ENCODE measurements at regions not wholly inside any gene's neighbourhood (a gene's known extent, or its start where the extent isn't known, plus 50 kb on each side); places are given as distances from the start of the nearest gene placed in this dataset.

DNA sequence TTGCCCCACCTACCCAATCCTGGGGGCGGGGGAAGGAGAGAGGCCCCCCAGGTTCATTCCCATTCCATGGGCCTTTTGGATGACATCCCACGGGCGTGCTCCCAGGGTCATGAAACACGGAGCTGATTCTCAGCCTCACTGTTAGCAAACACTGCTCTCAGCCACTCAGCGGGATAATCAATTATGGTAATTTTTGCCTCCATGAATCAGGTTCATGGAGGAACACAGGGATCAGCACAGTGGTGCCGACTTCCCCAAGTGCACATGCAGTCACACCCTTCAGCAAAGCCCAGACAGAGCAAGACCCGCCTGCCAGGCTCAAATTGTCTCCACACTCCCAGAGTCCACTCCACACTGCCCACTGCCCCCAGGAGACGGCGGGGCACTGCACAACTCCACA lies 164.6 kb downstream of the ENGASE start:
- ATAC-seq = no peak

DNA sequence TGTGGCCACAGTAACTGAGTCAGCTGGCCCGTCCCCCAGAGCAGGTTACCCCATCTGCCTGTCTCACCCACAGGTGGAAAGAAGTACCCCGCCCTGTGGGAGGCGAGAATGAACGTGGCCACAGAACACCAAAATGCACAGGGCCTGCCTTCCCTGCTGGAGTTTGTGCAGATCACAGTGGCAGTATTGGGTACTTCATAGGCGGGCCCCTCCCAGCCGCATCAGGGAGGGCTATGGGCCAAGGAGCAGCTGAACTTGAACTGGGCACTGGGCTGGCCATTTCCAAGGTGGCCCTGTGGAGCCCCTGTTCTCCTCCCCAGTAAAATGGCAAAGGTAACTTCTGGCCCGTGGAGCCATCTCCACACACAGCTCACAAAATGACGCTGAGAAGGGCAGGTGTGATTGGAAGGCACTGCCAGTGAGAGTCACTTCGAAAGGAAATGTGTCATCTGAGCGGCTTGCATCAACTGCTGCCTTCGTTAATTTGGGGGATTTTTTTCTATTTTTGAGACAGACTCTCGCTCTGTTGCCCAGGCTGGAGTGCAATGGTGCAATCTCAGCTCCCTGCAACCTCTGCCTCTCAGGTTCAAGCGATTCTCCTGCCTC lies 162.9 kb downstream of the ENGASE start:
- BruUV-seq (replicated peaks) = no TSS peak
- Histone ChIP-seq H2AFZ (ENCODE audit: low read length) (no peak overlapping the region), H3K36me3 (ENCODE audit: low read depth, low read length) (no peaks in the 10 kb centered on the region), H3K9me3 (ENCODE audit: low read length) (no peaks in the 10 kb centered on the region), H3K4me1 (ENCODE audit: insufficient read depth, low read length) (no peaks in the 10 kb centered on the region), H3K9ac (ENCODE audit: low read length) (no peak overlapping the region), H3K27ac (ENCODE audit: low read length) (no peak overlapping the region), H3F3A (ENCODE audit: low read length, unreplicated experiment) (no peaks in the 10 kb centered on the region), H3K4me3 (ENCODE audit: low read length) (no peak overlapping the region), H3K4me2 (ENCODE audit: low read length) (no peak overlapping the region), H3K79me2 (ENCODE audit: low read length) (no peaks in the 10 kb centered on the region), H3K27me3 (ENCODE audit: low read length) (peaks cover 90% of the 10 kb centered on the region), H4K20me1 (ENCODE audit: low read length) (no peaks in the 10 kb centered on the region), H3K9me2 (replicated peaks; ENCODE audit: low read length) (no peaks in the 10 kb centered on the region)
- ChIA-PET POLR2A (ENCODE audit: unreplicated experiment) (no interaction called here), CTCF (no interaction called here)
- no peak for TF ChIP-seq EZH2phosphoT487 (IDR thresholded peaks at IDR 0.05; ENCODE audit: borderline replicate concordance, low read length)
- no peak for TF ChIP-seq EZH2 (IDR thresholded peaks at IDR 0.05; ENCODE audit: low read length, unreplicated experiment)
- TF ChIP-seq, protein P1, sequence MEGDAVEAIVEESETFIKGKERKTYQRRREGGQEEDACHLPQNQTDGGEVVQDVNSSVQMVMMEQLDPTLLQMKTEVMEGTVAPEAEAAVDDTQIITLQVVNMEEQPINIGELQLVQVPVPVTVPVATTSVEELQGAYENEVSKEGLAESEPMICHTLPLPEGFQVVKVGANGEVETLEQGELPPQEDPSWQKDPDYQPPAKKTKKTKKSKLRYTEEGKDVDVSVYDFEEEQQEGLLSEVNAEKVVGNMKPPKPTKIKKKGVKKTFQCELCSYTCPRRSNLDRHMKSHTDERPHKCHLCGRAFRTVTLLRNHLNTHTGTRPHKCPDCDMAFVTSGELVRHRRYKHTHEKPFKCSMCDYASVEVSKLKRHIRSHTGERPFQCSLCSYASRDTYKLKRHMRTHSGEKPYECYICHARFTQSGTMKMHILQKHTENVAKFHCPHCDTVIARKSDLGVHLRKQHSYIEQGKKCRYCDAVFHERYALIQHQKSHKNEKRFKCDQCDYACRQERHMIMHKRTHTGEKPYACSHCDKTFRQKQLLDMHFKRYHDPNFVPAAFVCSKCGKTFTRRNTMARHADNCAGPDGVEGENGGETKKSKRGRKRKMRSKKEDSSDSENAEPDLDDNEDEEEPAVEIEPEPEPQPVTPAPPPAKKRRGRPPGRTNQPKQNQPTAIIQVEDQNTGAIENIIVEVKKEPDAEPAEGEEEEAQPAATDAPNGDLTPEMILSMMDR (conservative IDR thresholded peaks at IDR 0.05; ENCODE audit: low read depth, low read length) = no peak
- DNase-seq (no peak), ATAC-seq (no peak)
- intact Hi-C loops (cut with micrococcal nuclease) = no loop called here

More for the DNA sequence above, 164.6 kb downstream of the ENGASE start:
- Histone ChIP-seq H3K27ac (ENCODE audit: low read length) (no peak overlapping the region), H3K9me3 (ENCODE audit: low read length) (no peaks in the 10 kb centered on the region), H3K9me2 (replicated peaks; ENCODE audit: low read length) (no peaks in the 10 kb centered on the region), H3K4me3 (ENCODE audit: low read length) (no peak overlapping the region), H4K20me1 (ENCODE audit: low read length) (no peaks in the 10 kb centered on the region), H3K79me2 (ENCODE audit: low read length) (no peaks in the 10 kb centered on the region), H3K4me1 (ENCODE audit: insufficient read depth, low read length) (no peaks in the 10 kb centered on the region), H2AFZ (ENCODE audit: low read length) (no peak overlapping the region), H3K27me3 (ENCODE audit: low read length) (peaks cover 93% of the 10 kb centered on the region), H3K36me3 (ENCODE audit: low read depth, low read length) (no peaks in the 10 kb centered on the region), H3K9ac (ENCODE audit: low read length) (no peak overlapping the region), H3F3A (ENCODE audit: low read length, unreplicated experiment) (no peaks in the 10 kb centered on the region), H3K4me2 (ENCODE audit: low read length) (no peak overlapping the region)
- DNase-seq = no peak
- CTCF ChIA-PET = no interaction called here
- intact Hi-C loops (cut with micrococcal nuclease) = no loop called here
- no TSS peak for BruUV-seq (replicated peaks)
- POLR2A ChIA-PET (ENCODE audit: unreplicated experiment) = no interaction called here
- TF ChIP-seq, protein P1 (conservative IDR thresholded peaks at IDR 0.05; ENCODE audit: low read depth, low read length) = no peak
- TF ChIP-seq EZH2phosphoT487 (IDR thresholded peaks at IDR 0.05; ENCODE audit: borderline replicate concordance, low read length) (no peak), EZH2 (IDR thresholded peaks at IDR 0.05; ENCODE audit: low read length, unreplicated experiment) (no peak)

- TF ChIP-seq, protein P1 (conservative IDR thresholded peaks at IDR 0.05; ENCODE audit: low read depth, low read length) = no peak
- no peak for TF ChIP-seq EZH2phosphoT487 (IDR thresholded peaks at IDR 0.05; ENCODE audit: borderline replicate concordance, low read length)
- TF ChIP-seq EZH2 (IDR thresholded peaks at IDR 0.05; ENCODE audit: low read length, unreplicated experiment) = no peak
- Histone ChIP-seq H3K9ac (ENCODE audit: low read length) (no peak overlapping the region), H3K4me2 (ENCODE audit: low read length) (no peak overlapping the region), H3K36me3 (ENCODE audit: low read depth, low read length) (no peaks in the 10 kb centered on the region), H3K4me3 (ENCODE audit: low read length) (no peak overlapping the region), H3K9me3 (ENCODE audit: low read length) (no peaks in the 10 kb centered on the region), H4K20me1 (ENCODE audit: low read length) (no peaks in the 10 kb centered on the region), H3K27me3 (ENCODE audit: low read length) (peaks cover 86% of the 10 kb centered on the region), H2AFZ (ENCODE audit: low read length) (no peak overlapping the region), H3K9me2 (replicated peaks; ENCODE audit: low read length) (no peaks in the 10 kb centered on the region), H3K27ac (ENCODE audit: low read length) (no peak overlapping the region), H3K4me1 (ENCODE audit: insufficient read depth, low read length) (no peaks in the 10 kb centered on the region), H3F3A (ENCODE audit: low read length, unreplicated experiment) (no peaks in the 10 kb centered on the region), H3K79me2 (ENCODE audit: low read length) (no peaks in the 10 kb centered on the region)
- ChIA-PET CTCF (no interaction called here), POLR2A (ENCODE audit: unreplicated experiment) (no interaction called here)
- no peak for DNase-seq
- intact Hi-C loops (cut with micrococcal nuclease) = no loop called here
- no TSS peak for BruUV-seq (replicated peaks)
- ATAC-seq = no peak
These were observed 161.2 kb downstream of the ENGASE start for GRCh38 chr17:79235808-79236207.
